NB4 (cell line): ENCODE measurements at regions not wholly inside any gene's neighbourhood (a gene's known extent, or its start where the extent isn't known, plus 50 kb on each side); places are given as distances from the start of the nearest gene placed in this dataset.
"Not testable (repeated sequence)": the region's sequence is repeated elsewhere in the genome, so short reads cannot be mapped to it uniquely, and the experiment has no call there.

Source experiments
- DNase-seq: peaks from one replicate; pipeline ENCODE4 v3.0.0; 2010; ENCODE audit warnings: low read depth
- H3K4me3 ChIP-seq: one replicate; pipeline ENCODE4 v1.5.1; 2011; ENCODE audit warnings: mild to moderate bottlenecking, low read depth, low read length, moderate library complexity
- CTCF ChIP-seq: IDR thresholded peaks from one replicate; pipeline ENCODE4 v1.5.1; 2012; ENCODE audit warnings: low read depth, low read length
- MYC ChIP-seq: IDR thresholded peaks from 2 replicates; pipeline ENCODE4 v1.6.1; 2011; ENCODE audit warnings: low read depth, low read length
- POLR2A ChIP-seq: IDR thresholded peaks from 2 replicates; pipeline ENCODE4 v1.6.1; 2011; ENCODE audit warnings: mild to moderate bottlenecking; ENCODE audit not compliant: insufficient read length; ENCODE audit errors: extremely low read depth
- TF ChIP-seq, protein P1 (sequence below): IDR thresholded peaks from 2 replicates; pipeline ENCODE4 v1.6.1; 2011; ENCODE audit warnings: low read depth, low read length

- TF ChIP-seq, protein P1, sequence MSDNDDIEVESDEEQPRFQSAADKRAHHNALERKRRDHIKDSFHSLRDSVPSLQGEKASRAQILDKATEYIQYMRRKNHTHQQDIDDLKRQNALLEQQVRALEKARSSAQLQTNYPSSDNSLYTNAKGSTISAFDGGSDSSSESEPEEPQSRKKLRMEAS = no peak
- no peak overlapping the region for H3K4me3 ChIP-seq
- no peak for DNase-seq
Measured at GRCh38 chr4:125168531-125168930, 146.2 kb upstream of the FAT4 start.

DNA sequence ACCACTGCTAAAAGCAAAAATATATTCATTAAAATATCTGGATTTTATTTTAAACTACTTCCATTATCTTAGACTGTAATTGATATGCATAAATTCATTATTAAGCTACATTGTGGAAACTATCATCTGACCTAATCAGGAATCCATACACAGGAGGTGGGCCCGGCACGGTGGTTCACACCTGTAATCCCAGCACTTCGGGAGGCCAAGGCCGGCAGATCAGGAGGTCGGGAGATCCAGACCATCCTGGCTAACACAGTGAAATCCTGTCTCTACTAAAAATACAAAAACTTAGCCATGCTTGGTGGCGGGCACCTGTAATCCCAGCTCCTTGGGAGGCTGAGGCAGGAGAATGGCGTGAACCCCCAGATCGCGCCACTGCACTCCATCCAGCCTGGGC is 148.7 kb upstream of the FAT4 start:
- H3K4me3 ChIP-seq = not testable (repeated sequence)

DNA sequence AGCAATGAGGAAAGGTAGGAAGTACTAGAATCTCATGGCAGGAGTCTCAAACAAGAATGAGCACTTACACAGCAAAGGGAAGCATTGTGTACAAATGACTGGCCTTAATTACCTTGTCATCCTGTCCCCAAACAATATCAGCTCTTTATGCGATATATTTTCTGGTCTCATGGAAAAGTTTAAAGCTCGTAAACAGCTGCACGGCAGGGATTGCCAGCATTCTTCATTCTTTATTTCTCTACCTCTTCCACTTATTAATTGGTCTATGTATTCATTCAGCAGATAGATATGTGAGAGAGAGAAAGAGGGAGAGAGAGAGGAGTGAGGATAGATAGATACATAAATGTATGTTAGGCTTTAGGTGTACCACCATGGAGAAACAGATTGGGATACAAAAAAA is 155.8 kb upstream of the FAT4 start:
- TF ChIP-seq, protein P1 = no peak
- TF ChIP-seq POLR2A (no peak), CTCF (no peak), MYC (no peak)
- H3K4me3 ChIP-seq = no peak overlapping the region
- DNase-seq = no peak

More for the DNA sequence above, 148.7 kb upstream of the FAT4 start:
- DNase-seq = not testable (repeated sequence)

DNA sequence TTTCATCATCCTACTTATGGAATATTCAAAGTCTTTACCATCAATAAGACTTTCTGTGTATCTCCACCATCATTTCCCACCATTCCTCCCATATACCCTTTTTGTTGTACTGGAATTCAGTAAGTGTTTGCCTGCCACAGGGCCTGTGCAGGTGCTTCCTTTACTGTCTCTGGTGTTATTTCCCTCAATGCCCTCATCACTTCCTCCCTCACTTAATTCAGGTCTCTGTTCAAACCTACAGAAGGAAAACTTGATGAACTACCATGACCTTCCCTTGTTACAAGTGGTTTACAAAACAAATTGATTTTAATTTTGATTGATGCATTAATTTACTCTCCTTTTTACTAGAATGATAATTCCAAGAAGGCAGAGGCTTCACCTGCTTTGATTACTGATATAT is 159.5 kb upstream of the FAT4 start:
- TF ChIP-seq MYC = no peak
- TF ChIP-seq, protein P1 = no peak
- no peak for TF ChIP-seq CTCF
- no peak for TF ChIP-seq POLR2A
- no peak overlapping the region for H3K4me3 ChIP-seq
- DNase-seq = no peak

DNA sequence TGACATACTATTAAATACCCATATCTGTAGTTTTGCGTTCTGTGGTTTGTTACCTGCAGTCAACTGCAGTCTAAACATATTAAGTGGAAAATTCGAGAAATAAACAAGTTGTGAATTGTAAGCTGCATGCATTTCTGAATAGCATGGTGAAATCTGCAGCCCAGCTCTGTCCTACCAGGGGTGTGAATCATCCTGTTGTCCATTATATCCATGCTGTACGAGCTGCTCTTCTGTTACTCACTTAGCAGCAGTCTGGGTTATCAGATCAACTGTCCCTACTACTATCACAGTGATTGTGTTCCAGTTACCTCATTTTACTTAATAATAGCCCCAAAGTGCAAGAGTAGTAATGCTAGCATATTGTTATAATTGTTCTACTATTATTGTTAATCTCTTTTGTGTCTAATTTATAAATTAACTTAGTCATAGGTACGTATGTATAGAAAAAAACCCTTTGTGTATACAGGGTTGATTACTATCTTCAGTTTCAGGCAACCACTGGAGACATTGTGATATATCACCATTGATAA is 173.7 kb upstream of the FAT4 start:
- H3K4me3 ChIP-seq = no peak overlapping the region
- DNase-seq = no peak
- TF ChIP-seq CTCF = no peak
- TF ChIP-seq POLR2A = no peak
- TF ChIP-seq MYC = no peak
- TF ChIP-seq, protein P1 = no peak

DNA sequence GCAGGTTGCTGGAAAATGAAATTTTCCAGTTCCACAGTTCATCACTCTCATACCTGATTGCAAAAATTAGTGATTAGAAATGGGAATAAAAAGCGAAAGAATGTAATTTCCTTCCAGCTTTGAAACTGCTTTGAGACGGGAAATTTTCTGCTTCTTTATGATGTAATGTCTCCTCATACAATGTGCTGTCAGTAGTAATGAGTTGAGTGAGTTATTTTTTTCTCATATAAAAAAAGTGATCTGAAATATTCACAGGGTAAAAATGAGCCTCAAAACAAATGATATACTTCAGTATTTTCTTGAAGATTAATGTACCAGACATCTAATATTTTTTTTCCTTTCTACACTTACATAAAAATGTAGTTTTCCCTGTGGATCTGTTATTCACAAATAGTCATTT is 179.1 kb upstream of the FAT4 start:
- DNase-seq = no peak
- TF ChIP-seq, protein P1 = no peak
- no peak for TF ChIP-seq CTCF
- TF ChIP-seq MYC = no peak
- TF ChIP-seq POLR2A = no peak
- H3K4me3 ChIP-seq = no peak overlapping the region

GRCh38 chr4:125132729-125133128 is 182.0 kb upstream of the FAT4 start:
- no peak for DNase-seq
- no peak for TF ChIP-seq CTCF
- TF ChIP-seq POLR2A = no peak
- TF ChIP-seq MYC = no peak
- TF ChIP-seq, protein P1 = no peak
- H3K4me3 ChIP-seq = no peak overlapping the region
